KMS-11 (cell line): ENCODE measurements at regions not wholly inside any gene's neighbourhood (a gene's known extent, or its start where the extent isn't known, plus 50 kb on each side); places are given as distances from the start of the nearest gene placed in this dataset.

Experiments used
- H2AFZ ChIP-seq: fragments of 200-600 bp; sonication (generic); 2 replicates; pipeline ENCODE4 v1.6.1; 2016; ENCODE audit warnings: antibody characterized with exemption, mixed run types, low read depth
- H3K27ac ChIP-seq: fragments of 200-600 bp; sonication (generic); 2 replicates; pipeline ENCODE4 v1.6.1; 2016; ENCODE audit warnings: mild to moderate bottlenecking, mixed run types
- H3K27me3 ChIP-seq: fragments of 200-600 bp; sonication (generic); 2 replicates; pipeline ENCODE4 v1.6.1; 2017; ENCODE audit warnings: mild to moderate bottlenecking, low read depth, mixed run types, moderate library complexity; ENCODE audit not compliant: insufficient read depth
- H3K36me3 ChIP-seq: fragments of 200-600 bp; sonication (generic); 2 replicates; pipeline ENCODE4 v1.6.1; 2017; ENCODE audit warnings: mild to moderate bottlenecking, mixed run types; ENCODE audit not compliant: insufficient read depth
- H3K4me1 ChIP-seq: fragments of 200-600 bp; sonication (generic); 2 replicates; pipeline ENCODE4 v1.6.1; 2016; ENCODE audit warnings: mild to moderate bottlenecking, low read depth, mixed run types; ENCODE audit not compliant: poor library complexity, severe bottlenecking
- H3K4me2 ChIP-seq: fragments of 200-600 bp; sonication (generic); 2 replicates; pipeline ENCODE4 v1.7.0; 2016; ENCODE audit warnings: mild to moderate bottlenecking, mixed run types
- H3K4me3 ChIP-seq: fragments of 200-600 bp; sonication (generic); IDR thresholded peaks from 2 replicates; pipeline ENCODE4 v1.6.1; 2017; ENCODE audit warnings: low read depth, low read length, mixed read lengths; ENCODE audit not compliant: insufficient read depth
- H3K79me2 ChIP-seq: fragments of 200-600 bp; sonication (generic); 2 replicates; pipeline ENCODE4 v1.6.1; 2016; ENCODE audit warnings: low read depth, mixed run types; ENCODE audit not compliant: insufficient read depth
- H3K9ac ChIP-seq: fragments of 200-600 bp; sonication (generic); 2 replicates; pipeline ENCODE4 v1.6.1; 2016; ENCODE audit warnings: mild to moderate bottlenecking, mixed run types
- H4K20me1 ChIP-seq: fragments of 200-600 bp; sonication (generic); 2 replicates; pipeline ENCODE4 v1.6.1; 2016; ENCODE audit warnings: mild to moderate bottlenecking, mixed run types; ENCODE audit not compliant: insufficient read depth
- TF ChIP-seq, protein P1 (sequence below): fragments of 200-600 bp; sonication (generic); conservative IDR thresholded peaks from 2 replicates; pipeline ENCODE4 v1.6.1; 2017; ENCODE audit warnings: low read depth, mild to moderate bottlenecking, antibody characterized with exemption, low read length, moderate library complexity, mixed read lengths

DNA sequence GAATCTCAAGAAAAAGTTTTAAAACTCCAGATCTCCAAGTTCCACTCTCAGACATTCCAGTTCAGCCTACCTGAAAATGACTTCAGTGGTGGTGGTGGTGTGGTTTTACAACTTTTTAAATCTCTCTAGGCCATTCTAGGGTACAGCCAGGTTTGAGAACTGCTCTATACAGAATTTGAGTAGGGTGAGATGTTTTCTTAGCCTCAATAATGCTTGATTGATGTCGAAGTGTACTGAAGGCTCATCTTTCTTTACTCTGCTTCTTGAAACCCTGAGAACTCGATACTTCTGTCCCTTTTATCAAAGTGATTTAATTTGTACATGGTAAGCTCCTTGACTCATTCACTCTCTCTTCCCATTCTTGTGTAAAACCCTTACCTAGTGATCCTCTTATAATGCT is 143.8 kb downstream of the FAM124B start:
- no peaks in the 10 kb centered on the region for H3K36me3 ChIP-seq
- no peak overlapping the region for H3K27ac ChIP-seq
- H3K4me2 ChIP-seq, result no peak overlapping the region
- no peaks in the 10 kb centered on the region for H3K4me1 ChIP-seq
- H3K9ac ChIP-seq, result no peak overlapping the region
- H3K27me3 ChIP-seq, result no peaks in the 10 kb centered on the region
- no peaks in the 10 kb centered on the region for H4K20me1 ChIP-seq
- TF ChIP-seq, protein P1, sequence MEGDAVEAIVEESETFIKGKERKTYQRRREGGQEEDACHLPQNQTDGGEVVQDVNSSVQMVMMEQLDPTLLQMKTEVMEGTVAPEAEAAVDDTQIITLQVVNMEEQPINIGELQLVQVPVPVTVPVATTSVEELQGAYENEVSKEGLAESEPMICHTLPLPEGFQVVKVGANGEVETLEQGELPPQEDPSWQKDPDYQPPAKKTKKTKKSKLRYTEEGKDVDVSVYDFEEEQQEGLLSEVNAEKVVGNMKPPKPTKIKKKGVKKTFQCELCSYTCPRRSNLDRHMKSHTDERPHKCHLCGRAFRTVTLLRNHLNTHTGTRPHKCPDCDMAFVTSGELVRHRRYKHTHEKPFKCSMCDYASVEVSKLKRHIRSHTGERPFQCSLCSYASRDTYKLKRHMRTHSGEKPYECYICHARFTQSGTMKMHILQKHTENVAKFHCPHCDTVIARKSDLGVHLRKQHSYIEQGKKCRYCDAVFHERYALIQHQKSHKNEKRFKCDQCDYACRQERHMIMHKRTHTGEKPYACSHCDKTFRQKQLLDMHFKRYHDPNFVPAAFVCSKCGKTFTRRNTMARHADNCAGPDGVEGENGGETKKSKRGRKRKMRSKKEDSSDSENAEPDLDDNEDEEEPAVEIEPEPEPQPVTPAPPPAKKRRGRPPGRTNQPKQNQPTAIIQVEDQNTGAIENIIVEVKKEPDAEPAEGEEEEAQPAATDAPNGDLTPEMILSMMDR, result no peak
- H3K4me3 ChIP-seq, result no peak overlapping the region
- H2AFZ ChIP-seq, result no peak overlapping the region
- no peaks in the 10 kb centered on the region for H3K79me2 ChIP-seq

DNA sequence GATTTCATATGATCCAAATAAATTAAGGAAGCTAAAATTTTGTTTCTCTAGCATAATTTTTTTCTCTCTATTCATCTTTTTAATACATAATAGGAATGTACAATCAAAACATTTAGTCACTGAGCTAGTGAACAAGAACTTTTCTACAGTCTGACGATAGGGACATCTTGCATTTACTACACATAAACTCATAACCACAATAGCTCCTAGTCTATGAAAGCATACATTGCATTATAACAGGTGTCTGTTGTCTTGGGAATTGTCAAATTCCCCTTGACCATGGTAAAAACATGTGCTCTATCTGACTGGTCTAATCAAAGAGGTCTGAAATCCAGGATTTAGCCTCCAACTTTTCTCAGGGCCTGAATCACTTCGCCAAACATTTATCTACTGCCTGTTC is 144.8 kb downstream of the FAM124B start:
- no peaks in the 10 kb centered on the region for H3K27me3 ChIP-seq

GRCh38 chr2:224253464-224253863 is 148.4 kb downstream of the FAM124B start:
- H3K27me3 ChIP-seq, result no peaks in the 10 kb centered on the region
- TF ChIP-seq, protein P1, result no peak
- no peaks in the 10 kb centered on the region for H3K79me2 ChIP-seq
- no peak overlapping the region for H3K9ac ChIP-seq
- no peak overlapping the region for H3K4me2 ChIP-seq
- no peaks in the 10 kb centered on the region for H4K20me1 ChIP-seq
- no peaks in the 10 kb centered on the region for H3K4me1 ChIP-seq
- no peak overlapping the region for H3K27ac ChIP-seq
- H2AFZ ChIP-seq, result no peak overlapping the region
- no peak overlapping the region for H3K4me3 ChIP-seq
- no peaks in the 10 kb centered on the region for H3K36me3 ChIP-seq

More for the DNA sequence above, 144.8 kb downstream of the FAM124B start:
- Histone ChIP-seq H3K4me2 (no peak overlapping the region), H2AFZ (no peak overlapping the region), H3K4me3 (no peak overlapping the region), H3K27ac (no peak overlapping the region), H3K9ac (no peak overlapping the region), H3K79me2 (no peaks in the 10 kb centered on the region), H3K4me1 (no peaks in the 10 kb centered on the region), H3K36me3 (no peaks in the 10 kb centered on the region), H4K20me1 (no peaks in the 10 kb centered on the region)
- TF ChIP-seq, protein P1, result no peak

DNA sequence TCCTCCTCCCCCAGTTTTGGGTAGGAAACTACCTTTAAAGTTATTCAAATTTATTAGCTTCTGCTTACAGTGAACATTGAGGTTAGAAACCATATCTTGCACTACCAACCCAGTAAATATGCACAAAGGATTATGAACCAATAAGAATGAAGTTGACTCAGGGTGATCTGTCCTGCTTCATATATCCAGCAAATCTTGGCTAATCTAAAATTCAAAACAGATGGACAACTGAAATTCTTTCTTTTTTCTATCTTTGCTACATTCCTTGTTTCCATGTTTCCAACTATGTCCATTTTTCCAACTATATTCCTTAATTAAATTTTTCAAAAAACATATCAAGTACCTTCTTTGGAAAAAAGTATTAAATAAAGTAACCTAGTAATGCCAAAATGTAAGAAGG is 149.3 kb downstream of the FAM124B start:
- no peak overlapping the region for H3K27ac ChIP-seq
- no peaks in the 10 kb centered on the region for H3K36me3 ChIP-seq
- H3K4me2 ChIP-seq, result no peak overlapping the region
- no peak overlapping the region for H3K9ac ChIP-seq
- H3K4me1 ChIP-seq, result no peaks in the 10 kb centered on the region
- no peaks in the 10 kb centered on the region for H3K27me3 ChIP-seq
- H3K4me3 ChIP-seq, result no peak overlapping the region
- TF ChIP-seq, protein P1, result no peak
- no peaks in the 10 kb centered on the region for H4K20me1 ChIP-seq
- H2AFZ ChIP-seq, result no peak overlapping the region
- H3K79me2 ChIP-seq, result no peaks in the 10 kb centered on the region
